Keratinocyte (primary cell): ENCODE measurements at regions not wholly inside any gene's neighbourhood (a gene's known extent, or its start where the extent isn't known, plus 50 kb on each side); places are given as distances from the start of the nearest gene placed in this dataset.

ENCODE experiments used
- DNase-seq: peaks from one replicate; pipeline ENCODE4 v3.0.0-alpha.2; 2011; ENCODE audit warnings: low read depth, missing footprints, low spot score
- FAIRE-seq: peaks from 2 replicates; lab custom pipeline; 2011; peaks lifted over from hg19 to GRCh38; lab: Jason Lieb, UNC
- H2AFZ ChIP-seq: 2 replicates; pipeline ENCODE4 v1.6.0; 2012; ENCODE audit warnings: low read length, control low read depth, inconsistent platforms; ENCODE audit not compliant: control insufficient read depth
- H3K27ac ChIP-seq: 2 replicates; pipeline ENCODE4 v1.5.1; 2011; ENCODE audit warnings: low read length; ENCODE audit not compliant: control insufficient read depth, insufficient read depth
- H3K27me3 ChIP-seq: 3 replicates; pipeline ENCODE4 v1.6.0; 2011; ENCODE audit warnings: low read length; ENCODE audit not compliant: control insufficient read depth, insufficient read depth; ENCODE audit errors: extremely low read depth
- H3K36me3 ChIP-seq, 2 experiments: 2 replicates in 1 of 2; 3 replicates in 1 of 2; pipeline ENCODE4 v1.5.1; 2011; ENCODE audit warnings: low read length in 2 of 2, mild to moderate bottlenecking in 1 of 2; ENCODE audit not compliant: control insufficient read depth in 2 of 2, insufficient read depth in 2 of 2; ENCODE audit errors: extremely low read depth in 1 of 2
- H3K4me1 ChIP-seq: 3 replicates; pipeline ENCODE4 v1.5.1; 2011; ENCODE audit warnings: low read length; ENCODE audit not compliant: control insufficient read depth, insufficient read depth; ENCODE audit errors: extremely low read depth
- H3K4me2 ChIP-seq: 3 replicates; pipeline ENCODE4 v1.6.0; 2011; ENCODE audit warnings: low read depth, low read length; ENCODE audit not compliant: control insufficient read depth, insufficient read depth; ENCODE audit errors: extremely low read depth
- H3K4me3 ChIP-seq, 3 experiments: fragments of 200-600 bp in 1 of 3; sonication (generic) in 1 of 3; 2 replicates in 2 of 3; 3 replicates in 1 of 3; pipeline ENCODE4 v1.5.1; 2011 to 2016; ENCODE audit warnings: low read length in 3 of 3, mild to moderate bottlenecking in 3 of 3, control low read depth in 2 of 3, inconsistent platforms in 1 of 3, low read depth in 1 of 3, mixed read lengths in 1 of 3, mixed run types in 1 of 3, moderate library complexity in 1 of 3; ENCODE audit not compliant: control insufficient read depth in 2 of 3, insufficient read depth in 2 of 3; ENCODE audit errors: extremely low read depth in 1 of 3
- H3K79me2 ChIP-seq: 2 replicates; pipeline ENCODE4 v1.6.0; 2012; ENCODE audit warnings: low read length; ENCODE audit not compliant: control insufficient read depth, insufficient read depth
- H3K9ac ChIP-seq: 3 replicates; pipeline ENCODE4 v1.6.0; 2011; ENCODE audit warnings: low read length; ENCODE audit not compliant: control insufficient read depth, insufficient read depth; ENCODE audit errors: extremely low read depth
- H3K9me1 ChIP-seq: 3 replicates; pipeline ENCODE4 v1.6.0; 2011; ENCODE audit warnings: low read length; ENCODE audit not compliant: control insufficient read depth, insufficient read depth; ENCODE audit errors: extremely low read depth
- H3K9me3 ChIP-seq: 2 replicates; pipeline ENCODE4 v1.5.1; 2012; ENCODE audit warnings: low read depth, low read length; ENCODE audit not compliant: control insufficient read depth
- H4K20me1 ChIP-seq: 3 replicates; pipeline ENCODE4 v1.6.0; 2011; ENCODE audit warnings: low read length; ENCODE audit not compliant: control insufficient read depth, insufficient read depth; ENCODE audit errors: extremely low read depth
- CTCF ChIP-seq, 3 experiments: IDR thresholded peaks in 1 of 3; conservative IDR thresholded peaks in 1 of 3; optimal IDR thresholded peaks in 1 of 3; 2 replicates in 2 of 3; 3 replicates in 1 of 3; pipeline versions ENCODE3 to v1.5.1; 2011; ENCODE audit warnings: low read length in 3 of 3, mild to moderate bottlenecking in 3 of 3, moderate library complexity in 2 of 3, control low read depth in 1 of 3, inconsistent platforms in 1 of 3; ENCODE audit not compliant: insufficient read depth in 2 of 3; ENCODE audit errors: extremely low read depth in 1 of 3
- EZH2 ChIP-seq: IDR thresholded peaks from one replicate; pipeline ENCODE4 v1.6.1; 2012; ENCODE audit warnings: inconsistent platforms, mild to moderate bottlenecking, low read length, moderate library complexity
- dilution Hi-C: fragments of 300-500 bp; cut with MboI; formaldehyde crosslinking; loops from one replicate; pipeline ENCODE4 v1.7.0; 2020; ENCODE audit warnings: low sequenced_read_pairs; ENCODE audit not compliant: extremely low pct_ligation_motif_present

GRCh38 chr2:118616432-118616831 is 231.0 kb downstream of the EN1 start:
- DNase-seq = no peak
- FAIRE-seq = no peak

GRCh38 chr2:118614841-118615271 is 232.6 kb downstream of the EN1 start:
- no peaks in the 10 kb centered on the region for H3K79me2 ChIP-seq
- FAIRE-seq (no peak), DNase-seq (no peak)
- H3K4me1 ChIP-seq = no peaks in the 10 kb centered on the region
- no peak overlapping the region for H3K9ac ChIP-seq
- dilution Hi-C loops = no loop called here
- H3K27ac ChIP-seq = no peak overlapping the region
- H3K9me3 ChIP-seq = no peaks in the 10 kb centered on the region
- no peak overlapping the region for H3K4me2 ChIP-seq
- no peak overlapping the region for H2AFZ ChIP-seq
- no peaks in the 10 kb centered on the region for H4K20me1 ChIP-seq
- no peaks in the 10 kb centered on the region for H3K9me1 ChIP-seq
- no peaks in the 10 kb centered on the region for H3K36me3 ChIP-seq
- H3K27me3 ChIP-seq = no peaks in the 10 kb centered on the region
- no peak overlapping the region for H3K4me3 ChIP-seq
- TF ChIP-seq EZH2 (no peak), CTCF (optimal IDR thresholded peaks at IDR 0.05 in 1 of 3, IDR thresholded peaks at IDR 0.05 in 1 of 3, conservative IDR thresholded peaks at IDR 0.05 in 1 of 3; ENCODE audit: extremely low read depth in 1 of 3, insufficient read depth in 2 of 3, low read length in 3 of 3) (no peak)

More at GRCh38 chr2:118616432-118616831, 231.0 kb downstream of the EN1 start:
- no peaks in the 10 kb centered on the region for H3K36me3 ChIP-seq
- no peaks in the 10 kb centered on the region for H3K79me2 ChIP-seq
- H3K9me1 ChIP-seq = no peaks in the 10 kb centered on the region
- no peaks in the 10 kb centered on the region for H3K9me3 ChIP-seq
- H3K4me2 ChIP-seq = no peak overlapping the region
- TF ChIP-seq CTCF (optimal IDR thresholded peaks at IDR 0.05 in 1 of 3, IDR thresholded peaks at IDR 0.05 in 1 of 3, conservative IDR thresholded peaks at IDR 0.05 in 1 of 3; ENCODE audit: extremely low read depth in 1 of 3, insufficient read depth in 2 of 3, low read length in 3 of 3) (no peak), EZH2 (no peak)
- no peaks in the 10 kb centered on the region for H4K20me1 ChIP-seq
- H2AFZ ChIP-seq = no peak overlapping the region
- no peak overlapping the region for H3K27ac ChIP-seq
- H3K27me3 ChIP-seq = no peaks in the 10 kb centered on the region
- dilution Hi-C loops = no loop called here
- no peak overlapping the region for H3K9ac ChIP-seq
- H3K4me3 ChIP-seq = no peak overlapping the region
- H3K4me1 ChIP-seq = no peaks in the 10 kb centered on the region
